Ishikawa (cell line): ENCODE measurements at regions not wholly inside any gene's neighbourhood (a gene's known extent, or its start where the extent isn't known, plus 50 kb on each side); places are given as distances from the start of the nearest gene placed in this dataset.

Experiments used
- CEBPB ChIP-seq: IDR thresholded peaks from 2 replicates; pipeline ENCODE4 v1.6.1; 2012
- CREB1 ChIP-seq: IDR thresholded peaks from 2 replicates; pipeline ENCODE4 v1.6.1; 2012; ENCODE audit warnings: low read depth
- EGR1 ChIP-seq: IDR thresholded peaks from 2 replicates; pipeline ENCODE4 v1.6.1; 2012
- EP300 ChIP-seq: IDR thresholded peaks from 2 replicates; pipeline ENCODE4 v1.6.1; 2012; ENCODE audit warnings: borderline replicate concordance
- FOXM1 ChIP-seq: IDR thresholded peaks from 2 replicates; pipeline ENCODE4 v1.6.1; 2012; ENCODE audit warnings: low read depth, borderline replicate concordance
- NFIC ChIP-seq: IDR thresholded peaks from 2 replicates; pipeline ENCODE4 v1.6.1; 2012
- RAD21 ChIP-seq: IDR thresholded peaks from 2 replicates; pipeline ENCODE4 v1.6.1; 2012; ENCODE audit warnings: low read depth
- TAF1 ChIP-seq: IDR thresholded peaks from 2 replicates; pipeline ENCODE4 v1.6.1; 2012; ENCODE audit warnings: low read depth, mild to moderate bottlenecking
- TCF12 ChIP-seq: IDR thresholded peaks from 2 replicates; pipeline ENCODE4 v1.6.1; 2012; ENCODE audit warnings: low read depth
- TEAD4 ChIP-seq: IDR thresholded peaks from 2 replicates; pipeline ENCODE4 v1.6.1; 2012
- USF1 ChIP-seq: IDR thresholded peaks from 2 replicates; pipeline ENCODE4 v1.6.1; 2012
- YY1 ChIP-seq: IDR thresholded peaks from 2 replicates; pipeline ENCODE4 v1.6.1; 2012; ENCODE audit warnings: low read depth
- ZBTB7A ChIP-seq: IDR thresholded peaks from 2 replicates; pipeline ENCODE4 v1.6.1; 2012; ENCODE audit warnings: low read depth
- TF ChIP-seq, protein P1 (sequence below): IDR thresholded peaks from 2 replicates; pipeline ENCODE4 v1.6.1; 2012; ENCODE audit warnings: low read depth, mild to moderate bottlenecking
- TF ChIP-seq, protein P2 (sequence below): IDR thresholded peaks from 2 replicates; pipeline ENCODE4 v1.6.1; 2012

DNA sequence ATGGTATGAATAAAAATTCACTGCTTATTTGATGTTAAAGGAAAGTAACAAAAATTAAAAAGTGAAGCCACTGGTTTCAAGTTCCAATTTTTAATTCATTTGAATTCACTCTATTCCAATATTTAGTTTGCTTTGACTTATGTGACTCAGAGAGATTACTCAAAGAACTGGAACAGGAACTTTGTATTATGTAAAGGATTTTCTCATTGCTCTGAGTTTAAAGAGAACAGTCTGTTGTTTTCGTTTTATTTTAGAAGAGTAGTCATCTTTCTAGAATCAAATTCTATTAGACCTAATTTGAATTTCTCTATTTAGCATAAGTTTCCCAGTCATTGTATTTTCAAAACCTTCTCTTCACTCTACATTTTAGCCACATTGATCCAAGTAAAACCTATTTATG is 300.1 kb upstream of the SLC8A1 start:
- no peak for TF ChIP-seq EGR1
- TF ChIP-seq ZBTB7A = no peak
- no peak for TF ChIP-seq RAD21
- TF ChIP-seq CEBPB = no peak
- no peak for TF ChIP-seq TEAD4
- no peak for TF ChIP-seq NFIC
- TF ChIP-seq, protein P1, sequence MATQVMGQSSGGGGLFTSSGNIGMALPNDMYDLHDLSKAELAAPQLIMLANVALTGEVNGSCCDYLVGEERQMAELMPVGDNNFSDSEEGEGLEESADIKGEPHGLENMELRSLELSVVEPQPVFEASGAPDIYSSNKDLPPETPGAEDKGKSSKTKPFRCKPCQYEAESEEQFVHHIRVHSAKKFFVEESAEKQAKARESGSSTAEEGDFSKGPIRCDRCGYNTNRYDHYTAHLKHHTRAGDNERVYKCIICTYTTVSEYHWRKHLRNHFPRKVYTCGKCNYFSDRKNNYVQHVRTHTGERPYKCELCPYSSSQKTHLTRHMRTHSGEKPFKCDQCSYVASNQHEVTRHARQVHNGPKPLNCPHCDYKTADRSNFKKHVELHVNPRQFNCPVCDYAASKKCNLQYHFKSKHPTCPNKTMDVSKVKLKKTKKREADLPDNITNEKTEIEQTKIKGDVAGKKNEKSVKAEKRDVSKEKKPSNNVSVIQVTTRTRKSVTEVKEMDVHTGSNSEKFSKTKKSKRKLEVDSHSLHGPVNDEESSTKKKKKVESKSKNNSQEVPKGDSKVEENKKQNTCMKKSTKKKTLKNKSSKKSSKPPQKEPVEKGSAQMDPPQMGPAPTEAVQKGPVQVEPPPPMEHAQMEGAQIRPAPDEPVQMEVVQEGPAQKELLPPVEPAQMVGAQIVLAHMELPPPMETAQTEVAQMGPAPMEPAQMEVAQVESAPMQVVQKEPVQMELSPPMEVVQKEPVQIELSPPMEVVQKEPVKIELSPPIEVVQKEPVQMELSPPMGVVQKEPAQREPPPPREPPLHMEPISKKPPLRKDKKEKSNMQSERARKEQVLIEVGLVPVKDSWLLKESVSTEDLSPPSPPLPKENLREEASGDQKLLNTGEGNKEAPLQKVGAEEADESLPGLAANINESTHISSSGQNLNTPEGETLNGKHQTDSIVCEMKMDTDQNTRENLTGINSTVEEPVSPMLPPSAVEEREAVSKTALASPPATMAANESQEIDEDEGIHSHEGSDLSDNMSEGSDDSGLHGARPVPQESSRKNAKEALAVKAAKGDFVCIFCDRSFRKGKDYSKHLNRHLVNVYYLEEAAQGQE = no peak
- TF ChIP-seq TAF1 = no peak
- no peak for TF ChIP-seq FOXM1
- TF ChIP-seq USF1 = no peak
- TF ChIP-seq, protein P2, sequence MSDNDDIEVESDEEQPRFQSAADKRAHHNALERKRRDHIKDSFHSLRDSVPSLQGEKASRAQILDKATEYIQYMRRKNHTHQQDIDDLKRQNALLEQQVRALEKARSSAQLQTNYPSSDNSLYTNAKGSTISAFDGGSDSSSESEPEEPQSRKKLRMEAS = no peak
- TF ChIP-seq TCF12 = no peak
- TF ChIP-seq YY1 = no peak
- TF ChIP-seq EP300 = no peak
- no peak for TF ChIP-seq CREB1

GRCh38 chr2:40752796-40753195 is 300.9 kb upstream of the SLC8A1 start:
- no peak for TF ChIP-seq YY1
- TF ChIP-seq TAF1 = no peak
- TF ChIP-seq NFIC = no peak
- TF ChIP-seq RAD21 = no peak
- no peak for TF ChIP-seq CREB1
- TF ChIP-seq EP300 = no peak
- TF ChIP-seq, protein P1 = no peak
- TF ChIP-seq CEBPB = no peak
- no peak for TF ChIP-seq FOXM1
- TF ChIP-seq EGR1 = no peak
- no peak for TF ChIP-seq TCF12

GRCh38 chr2:40754912-40755311 is 303.0 kb upstream of the SLC8A1 start:
- TF ChIP-seq, protein P1 = no peak
- TF ChIP-seq TAF1 = no peak
- TF ChIP-seq, protein P2 = no peak
- TF ChIP-seq USF1 = no peak
- no peak for TF ChIP-seq YY1
- TF ChIP-seq CREB1 = no peak
- no peak for TF ChIP-seq TEAD4
- no peak for TF ChIP-seq RAD21
- no peak for TF ChIP-seq EGR1

GRCh38 chr2:40758401-40759155 is 306.7 kb upstream of the SLC8A1 start:
- no peak for TF ChIP-seq CREB1
- TF ChIP-seq NFIC = no peak
- TF ChIP-seq EP300 = no peak
- no peak for TF ChIP-seq FOXM1
- TF ChIP-seq USF1 = no peak
- TF ChIP-seq YY1 = no peak
- TF ChIP-seq RAD21 = no peak
- TF ChIP-seq, protein P2 = no peak
- no peak for TF ChIP-seq TCF12
- TF ChIP-seq TAF1 = no peak
- TF ChIP-seq, protein P1 = no peak
- TF ChIP-seq TEAD4 = no peak
- TF ChIP-seq ZBTB7A = no peak
- TF ChIP-seq CEBPB = no peak
